HL-60 (cell line): ENCODE measurements at regions not wholly inside any gene's neighbourhood (a gene's known extent, or its start where the extent isn't known, plus 50 kb on each side); places are given as distances from the start of the nearest gene placed in this dataset.

Experiments
- DNase-seq, 2 experiments: peaks; one replicate each; pipeline ENCODE4 v3.0.0-alpha.2; 2010 to 2020; ENCODE audit warnings: low read depth in 1 of 2, low spot score in 1 of 2
- H3K27ac ChIP-seq: fragments of 250-450 bp; sonication (Bioruptor Pico); replicated peaks from 2 replicates; pipeline ENCODE4 v1.5.1; 2020; ENCODE audit warnings: mild to moderate bottlenecking, moderate library complexity
- H3K27me3 ChIP-seq: fragments of 250-450 bp; sonication (Bioruptor Pico); 2 replicates; pipeline ENCODE4 v1.5.1; 2021; ENCODE audit warnings: mild to moderate bottlenecking, moderate library complexity; ENCODE audit not compliant: insufficient read depth, poor library complexity, severe bottlenecking
- H3K4me3 ChIP-seq: replicated peaks from 2 replicates; pipeline ENCODE4 v1.5.1; 2011; ENCODE audit warnings: mild to moderate bottlenecking, control low read depth, low read length; ENCODE audit not compliant: insufficient read depth
- GABPA ChIP-seq: IDR thresholded peaks from 2 replicates; pipeline ENCODE4 v1.6.1; 2012; ENCODE audit warnings: low read depth
- POLR2AphosphoS5 ChIP-seq: IDR thresholded peaks from 2 replicates; pipeline ENCODE4 v1.6.1; 2012; ENCODE audit warnings: low read depth
- REST ChIP-seq: IDR thresholded peaks from 2 replicates; pipeline ENCODE4 v1.6.1; 2012; ENCODE audit warnings: low read depth; ENCODE audit not compliant: insufficient replicate concordance
- SPI1 ChIP-seq: IDR thresholded peaks from 2 replicates; pipeline ENCODE4 v1.6.1; 2012; ENCODE audit warnings: low read depth, mild to moderate bottlenecking, borderline replicate concordance
- TF ChIP-seq, protein P1 (sequence below): IDR thresholded peaks from one replicate; pipeline ENCODE4 v1.5.1; 2011; ENCODE audit warnings: low read length, control low read depth, inconsistent platforms; ENCODE audit not compliant: insufficient read depth

DNA sequence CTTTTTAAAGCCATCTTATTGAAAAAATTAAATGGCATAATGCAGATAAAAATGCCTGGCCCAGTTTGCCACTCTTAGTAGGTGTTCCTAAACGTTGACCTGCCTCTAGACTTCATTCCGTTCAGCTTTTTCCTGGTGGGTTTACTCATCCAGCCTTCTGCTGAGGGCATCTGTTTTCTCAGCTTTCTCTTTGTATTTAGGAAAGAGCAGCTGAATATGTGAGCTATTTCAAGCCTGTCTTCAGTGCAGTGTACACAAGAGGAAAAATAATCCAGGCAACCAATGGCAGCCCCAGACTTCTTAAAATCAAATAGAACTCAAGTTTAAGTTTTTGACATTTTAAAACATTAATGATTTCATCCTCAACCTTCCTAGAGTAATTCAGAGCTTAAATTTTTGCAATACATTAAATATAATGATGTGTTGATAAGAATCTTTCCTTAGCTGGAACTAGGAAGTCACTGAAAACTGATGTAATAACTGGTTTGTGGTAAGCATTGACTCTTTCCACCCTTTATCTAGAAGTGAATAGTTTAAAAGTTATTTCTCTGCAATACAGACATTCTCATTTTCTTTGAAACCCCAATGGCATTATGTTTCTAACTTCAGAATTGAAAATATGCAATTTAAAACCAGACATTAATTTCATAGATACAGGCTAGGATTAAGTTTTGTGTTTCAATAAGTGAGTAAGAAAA is 165.4 kb downstream of the AASDHPPT start:
- TF ChIP-seq SPI1 (0 out of 2 replicates have a peak, but pooled peaks have one; percentile 2), REST (no peak)
- TF ChIP-seq, protein P1, sequence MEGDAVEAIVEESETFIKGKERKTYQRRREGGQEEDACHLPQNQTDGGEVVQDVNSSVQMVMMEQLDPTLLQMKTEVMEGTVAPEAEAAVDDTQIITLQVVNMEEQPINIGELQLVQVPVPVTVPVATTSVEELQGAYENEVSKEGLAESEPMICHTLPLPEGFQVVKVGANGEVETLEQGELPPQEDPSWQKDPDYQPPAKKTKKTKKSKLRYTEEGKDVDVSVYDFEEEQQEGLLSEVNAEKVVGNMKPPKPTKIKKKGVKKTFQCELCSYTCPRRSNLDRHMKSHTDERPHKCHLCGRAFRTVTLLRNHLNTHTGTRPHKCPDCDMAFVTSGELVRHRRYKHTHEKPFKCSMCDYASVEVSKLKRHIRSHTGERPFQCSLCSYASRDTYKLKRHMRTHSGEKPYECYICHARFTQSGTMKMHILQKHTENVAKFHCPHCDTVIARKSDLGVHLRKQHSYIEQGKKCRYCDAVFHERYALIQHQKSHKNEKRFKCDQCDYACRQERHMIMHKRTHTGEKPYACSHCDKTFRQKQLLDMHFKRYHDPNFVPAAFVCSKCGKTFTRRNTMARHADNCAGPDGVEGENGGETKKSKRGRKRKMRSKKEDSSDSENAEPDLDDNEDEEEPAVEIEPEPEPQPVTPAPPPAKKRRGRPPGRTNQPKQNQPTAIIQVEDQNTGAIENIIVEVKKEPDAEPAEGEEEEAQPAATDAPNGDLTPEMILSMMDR, result no peak
- H3K27me3 ChIP-seq, result no peaks in the 10 kb centered on the region
- H3K27ac ChIP-seq, result no peak overlapping the region
- no peak for DNase-seq
- H3K4me3 ChIP-seq, result no peak overlapping the region

GRCh38 chr11:106246495-106246894 is 169.0 kb downstream of the AASDHPPT start:
- no peak overlapping the region for H3K4me3 ChIP-seq
- DNase-seq, result no peak
- H3K27ac ChIP-seq, result no peak overlapping the region
- H3K27me3 ChIP-seq, result no peaks in the 10 kb centered on the region
- TF ChIP-seq POLR2AphosphoS5 (no peak), REST (no peak), SPI1 (no peak), GABPA (no peak)
- TF ChIP-seq, protein P1, result no peak

DNA sequence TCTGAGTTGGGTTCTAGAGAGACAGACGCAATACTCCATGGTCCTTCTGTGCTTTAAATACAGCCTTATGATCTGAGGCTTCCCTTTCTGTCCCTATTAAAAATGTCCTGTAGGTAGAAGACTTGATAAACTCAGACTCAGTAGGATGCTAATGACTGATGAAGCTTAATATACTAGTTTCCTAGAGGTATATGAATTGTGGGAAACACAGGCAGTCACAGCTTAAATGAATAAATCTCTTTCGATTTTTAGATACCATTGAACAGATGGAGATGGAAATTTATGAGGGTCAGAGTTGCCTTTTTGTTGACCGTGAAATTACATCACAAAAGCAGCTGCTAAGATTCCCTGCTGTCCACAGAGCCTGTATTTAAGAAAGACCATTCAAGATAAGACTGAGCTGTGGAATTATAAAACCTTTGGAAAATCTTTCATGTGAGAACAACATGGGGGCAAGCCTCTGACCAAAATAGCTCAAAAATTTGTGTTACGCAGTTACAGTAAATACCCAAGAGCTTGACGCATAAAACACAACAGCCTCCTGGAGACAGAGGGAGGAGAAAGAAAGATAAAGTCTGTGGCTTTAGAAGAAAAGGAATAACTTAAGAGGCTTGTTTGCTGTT is 172.3 kb downstream of the AASDHPPT start:
- DNase-seq, result no peak
- Histone ChIP-seq H3K27ac (no peak overlapping the region), H3K27me3 (no peaks in the 10 kb centered on the region), H3K4me3 (no peak overlapping the region)
- TF ChIP-seq REST (no peak), GABPA (no peak), POLR2AphosphoS5 (no peak), SPI1 (no peak)
- TF ChIP-seq, protein P1, result no peak
